ENCODE measurements at regions not wholly inside any gene's neighbourhood (a gene's known extent, or its start where the extent isn't known, plus 50 kb on each side); places are given as distances from the start of the nearest gene placed in this dataset.

- no peaks in the 10 kb centered on the region for H3K79me2 ChIP-seq (replicated peaks; ENCODE audit: insufficient read depth)
- H3K36me3 Mint-ChIP-seq (ENCODE audit: low read depth): no peaks in the 10 kb centered on the region; the same call in 1 of the 3 replicates
- no peaks in the 10 kb centered on the region for H4K20me1 ChIP-seq (replicated peaks; ENCODE audit: insufficient read depth)
- ATAC-seq: no peak
- no peaks in the 10 kb centered on the region for H3F3A ChIP-seq (replicated peaks; ENCODE audit: low read depth)
- peaks cover 9% of the 10 kb centered on the region; the same call in 2 of the 3 replicates for H3K9me3 Mint-ChIP-seq
- no peak overlapping the region for H3K27ac Mint-ChIP-seq
- peaks cover 8% of the 10 kb centered on the region; the same call in 1 of the 2 replicates for H3K4me1 ChIP-seq (ENCODE audit: insufficient read depth)
- H3K36me3 ChIP-seq (ENCODE audit: insufficient read depth): no peaks in the 10 kb centered on the region
- H3K27me3 Mint-ChIP-seq (ENCODE audit: insufficient read depth, low read depth, poor library complexity): peaks cover 1% of the 10 kb centered on the region
- H2AFZ ChIP-seq: peak overlapping the region; percentile 28; the same call in 1 of the 2 replicates
- H3K27ac ChIP-seq (ENCODE audit: low read depth): no peak overlapping the region
- H3K9me2 ChIP-seq (ENCODE audit: insufficient read depth): no peaks in the 10 kb centered on the region
- no peak overlapping the region for H3K4me2 ChIP-seq
- no peak for DNase-seq (ENCODE audit: low spot score)
- no peak for TF ChIP-seq STAT1 (IDR thresholded peaks at IDR 0.05; ENCODE audit: unreplicated experiment)
- TF ChIP-seq CTCF (conservative IDR thresholded peaks at IDR 0.05; ENCODE audit: low read depth in 2 of 2): no peak
- TF ChIP-seq CREB1 (CRISPR knock-in tag; IDR thresholded peaks at IDR 0.05; ENCODE audit: low read depth): no peak
- TF ChIP-seq ZNF331 (CRISPR knock-in tag; IDR thresholded peaks at IDR 0.05; ENCODE audit: low read depth): no peak
- TF ChIP-seq ZNF114 (CRISPR knock-in tag; IDR thresholded peaks at IDR 0.05): no peak
- no peak for TF ChIP-seq JUNB (IDR thresholded peaks at IDR 0.05; ENCODE audit: unreplicated experiment)
- TF ChIP-seq ZNF462 (CRISPR knock-in tag; IDR thresholded peaks at IDR 0.05): no peak
- TF ChIP-seq POLR2AphosphoS5 (IDR thresholded peaks at IDR 0.05; ENCODE audit: low read depth): no peak
- TF ChIP-seq EZH2phosphoT487 (IDR thresholded peaks at IDR 0.05; ENCODE audit: unreplicated experiment): no peak
- no peaks in the 10 kb centered on the region for H3K27me3 ChIP-seq (ENCODE audit: insufficient read depth)
- peaks cover 6% of the 10 kb centered on the region for H3K4me1 Mint-ChIP-seq
- no peak overlapping the region for H3K4me3 Mint-ChIP-seq
- H3K4me3 ChIP-seq: no peak overlapping the region
Measured at GRCh38 chr1:157245823-157246222, 107.6 kb upstream of the ETV3 start.
